HFF-Myc (cell line): ENCODE measurements at regions not wholly inside any gene's neighbourhood (a gene's known extent, or its start where the extent isn't known, plus 50 kb on each side); places are given as distances from the start of the nearest gene placed in this dataset.

Experiments used
- DNase-seq: peaks from one replicate; pipeline ENCODE4 v3.0.0-alpha.2; 2011; ENCODE audit warnings: low read depth; ENCODE audit errors: extremely low read depth
- H3K4me3 ChIP-seq: replicated peaks from 2 replicates; pipeline ENCODE4 v1.5.1; 2011; ENCODE audit warnings: low read depth, mild to moderate bottlenecking, control low read depth, low read length
- TF ChIP-seq, protein P1 (sequence below): IDR thresholded peaks from 2 replicates; pipeline ENCODE4 v1.5.1; 2012; ENCODE audit warnings: mild to moderate bottlenecking, low read depth, low read length, control low read depth; ENCODE audit errors: missing control alignments

DNA sequence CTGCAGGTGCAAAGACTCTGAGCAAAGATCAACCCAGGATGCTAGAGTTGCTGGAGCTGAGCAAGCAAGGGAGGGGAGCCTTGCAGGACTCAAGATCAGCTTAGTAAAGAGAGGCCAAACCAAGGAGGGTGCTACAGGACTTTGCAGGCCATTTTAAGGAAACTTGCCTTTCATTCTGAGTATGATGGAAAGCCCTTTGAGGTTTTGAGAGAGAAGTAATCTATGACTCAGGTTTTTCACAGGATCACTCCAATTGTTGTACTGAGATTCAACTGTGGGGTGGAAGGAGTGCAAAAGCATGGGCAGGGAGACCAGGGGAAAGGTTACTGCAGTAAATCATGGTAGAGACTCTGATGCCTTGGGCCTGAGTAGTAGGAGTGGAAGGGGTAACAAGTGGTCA, 260.4 kb upstream of the GPR149 start:
- TF ChIP-seq, protein P1, sequence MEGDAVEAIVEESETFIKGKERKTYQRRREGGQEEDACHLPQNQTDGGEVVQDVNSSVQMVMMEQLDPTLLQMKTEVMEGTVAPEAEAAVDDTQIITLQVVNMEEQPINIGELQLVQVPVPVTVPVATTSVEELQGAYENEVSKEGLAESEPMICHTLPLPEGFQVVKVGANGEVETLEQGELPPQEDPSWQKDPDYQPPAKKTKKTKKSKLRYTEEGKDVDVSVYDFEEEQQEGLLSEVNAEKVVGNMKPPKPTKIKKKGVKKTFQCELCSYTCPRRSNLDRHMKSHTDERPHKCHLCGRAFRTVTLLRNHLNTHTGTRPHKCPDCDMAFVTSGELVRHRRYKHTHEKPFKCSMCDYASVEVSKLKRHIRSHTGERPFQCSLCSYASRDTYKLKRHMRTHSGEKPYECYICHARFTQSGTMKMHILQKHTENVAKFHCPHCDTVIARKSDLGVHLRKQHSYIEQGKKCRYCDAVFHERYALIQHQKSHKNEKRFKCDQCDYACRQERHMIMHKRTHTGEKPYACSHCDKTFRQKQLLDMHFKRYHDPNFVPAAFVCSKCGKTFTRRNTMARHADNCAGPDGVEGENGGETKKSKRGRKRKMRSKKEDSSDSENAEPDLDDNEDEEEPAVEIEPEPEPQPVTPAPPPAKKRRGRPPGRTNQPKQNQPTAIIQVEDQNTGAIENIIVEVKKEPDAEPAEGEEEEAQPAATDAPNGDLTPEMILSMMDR, result no peak
- H3K4me3 ChIP-seq, result no peak overlapping the region
- DNase-seq, result no peak

DNA sequence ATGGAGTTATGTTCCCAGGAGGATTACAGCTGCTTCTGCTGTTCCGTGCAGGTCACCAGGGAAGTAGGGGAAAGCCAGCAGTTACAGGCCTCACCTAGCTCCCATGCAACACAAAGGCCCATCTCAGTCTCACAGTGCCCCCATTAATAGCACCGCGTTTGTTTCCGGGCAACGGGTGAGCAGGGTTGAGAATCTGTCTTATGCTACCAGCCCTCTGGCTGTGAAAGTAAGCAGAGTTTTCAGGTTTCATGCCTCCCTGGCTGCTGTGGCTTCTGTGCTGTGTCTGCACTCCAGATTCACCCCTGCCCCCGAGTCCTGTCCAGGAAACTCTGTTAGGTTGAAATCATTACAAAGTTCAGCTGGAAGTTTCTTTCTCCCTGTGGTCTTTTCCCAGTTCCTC, 254.4 kb upstream of the GPR149 start:
- no peak for DNase-seq
- TF ChIP-seq, protein P1, result no peak
- no peak overlapping the region for H3K4me3 ChIP-seq

DNA sequence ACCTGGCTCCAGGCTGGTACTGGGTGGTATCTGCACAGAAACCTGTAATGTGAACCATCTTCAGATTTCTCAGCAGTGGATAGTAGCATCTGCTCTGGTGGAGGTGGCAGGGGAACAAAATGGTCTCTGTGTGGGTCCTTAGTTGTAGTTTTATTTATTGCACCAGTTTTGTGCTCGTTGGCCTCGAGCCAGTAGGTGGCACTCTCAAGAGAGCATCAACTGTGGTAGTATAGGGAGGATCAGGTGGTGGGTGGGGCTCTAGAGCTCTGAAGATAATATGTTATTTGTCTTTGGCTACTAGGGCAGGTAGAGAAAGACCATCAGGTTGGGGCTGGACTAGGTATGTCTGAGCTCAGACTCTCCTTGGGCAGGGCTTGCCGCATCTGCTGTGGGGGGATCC, 254.0 kb upstream of the GPR149 start:
- H3K4me3 ChIP-seq, result no peak overlapping the region
- DNase-seq, result no peak
- TF ChIP-seq, protein P1, result no peak

DNA sequence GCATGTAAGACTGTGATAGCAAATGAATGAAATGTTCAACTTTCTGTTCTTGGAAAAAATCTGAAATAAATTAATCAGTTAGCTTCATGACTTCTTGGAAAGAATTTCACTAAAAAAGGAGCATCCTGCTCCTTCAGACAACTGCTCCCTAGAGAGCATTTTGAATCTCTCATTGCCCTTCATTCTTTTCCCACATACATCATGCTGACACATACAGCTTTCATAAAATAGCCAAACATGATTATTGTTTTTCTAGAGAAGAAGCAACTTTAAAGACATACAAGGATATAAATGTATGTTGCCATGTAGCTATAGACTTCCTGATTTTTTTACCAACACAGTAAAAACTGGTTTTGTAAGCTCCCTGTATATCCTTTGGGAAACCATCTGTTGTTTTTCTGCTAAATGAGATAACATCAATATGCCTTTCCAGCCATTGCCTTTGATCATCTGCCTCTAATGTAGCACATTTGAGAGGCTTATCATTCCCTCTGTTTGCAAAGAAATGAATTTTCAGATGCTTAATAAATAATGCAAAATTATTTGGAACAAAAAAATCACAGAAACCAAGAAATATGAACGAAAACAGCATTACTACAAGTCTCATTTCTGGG, 248.2 kb upstream of the GPR149 start:
- DNase-seq, result no peak
- no peak overlapping the region for H3K4me3 ChIP-seq
- TF ChIP-seq, protein P1, result no peak

DNA sequence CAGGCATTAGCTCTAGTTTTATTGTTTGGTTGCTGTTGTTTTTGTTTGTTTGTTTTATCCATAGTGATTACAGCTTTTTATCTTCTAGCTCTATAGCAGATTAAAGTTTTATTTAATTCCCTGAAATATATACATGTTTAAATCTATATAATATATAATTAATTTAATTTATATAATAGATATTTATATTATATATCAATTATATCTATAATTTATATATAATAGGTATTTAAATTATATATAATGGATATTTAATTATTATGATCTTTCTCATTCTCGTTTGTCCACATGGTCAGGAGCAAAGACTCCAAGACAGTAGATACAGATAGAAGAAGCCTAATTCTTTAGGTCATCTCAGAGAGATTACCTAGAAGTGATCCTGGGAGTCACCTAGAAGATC, 238.8 kb upstream of the GPR149 start:
- no peak overlapping the region for H3K4me3 ChIP-seq

GRCh38 chr3:154668187-154668586, 238.2 kb upstream of the GPR149 start:
- H3K4me3 ChIP-seq, result no peak overlapping the region
- DNase-seq, result no peak
- TF ChIP-seq, protein P1, result no peak

More for the DNA sequence above, 238.8 kb upstream of the GPR149 start:
- TF ChIP-seq, protein P1, result no peak
- no peak for DNase-seq

- no peak for DNase-seq
- TF ChIP-seq, protein P1, result no peak
These were observed 236.6 kb upstream of the GPR149 start for GRCh38 chr3:154666542-154666941.

More at GRCh38 chr3:154666542-154666941, 236.6 kb upstream of the GPR149 start:
- no peak overlapping the region for H3K4me3 ChIP-seq
